SU-DHL-6 (cell line): ENCODE measurements at regions not wholly inside any gene's neighbourhood (a gene's known extent, or its start where the extent isn't known, plus 50 kb on each side); places are given as distances from the start of the nearest gene placed in this dataset.

Experiments used
- H2AFZ ChIP-seq: fragments of 200-600 bp; sonication (generic); 2 replicates; pipeline ENCODE4 v1.6.1; 2014; ENCODE audit warnings: low read depth, mild to moderate bottlenecking, moderate library complexity, mixed read lengths, antibody characterized with exemption, low read length; ENCODE audit not compliant: severe bottlenecking
- H3F3A ChIP-seq: fragments of 200-600 bp; shearing (Covaris generic); 2 replicates; pipeline ENCODE4 v1.6.0; 2016; ENCODE audit warnings: antibody characterized with exemption, mild to moderate bottlenecking; ENCODE audit not compliant: insufficient read depth
- H3K27ac ChIP-seq: fragments of 200-600 bp; sonication (generic); 2 replicates; pipeline ENCODE4 v1.5.1; 2016; ENCODE audit warnings: low read depth, mild to moderate bottlenecking, low read length, moderate library complexity, mixed read lengths
- H3K27me3 ChIP-seq: fragments of 200-600 bp; sonication (generic), shearing (Covaris generic); 2 replicates; pipeline ENCODE4 v1.6.0; 2014; ENCODE audit warnings: mild to moderate bottlenecking, low read length
- H3K36me3 ChIP-seq: fragments of 200-600 bp; sonication (generic); 2 replicates; pipeline ENCODE4 v1.6.1; 2014; ENCODE audit warnings: mild to moderate bottlenecking, low read length, mixed read lengths
- H3K4me2 ChIP-seq: fragments of 300-600, 200-600 bp; shearing (Covaris generic), sonication (generic); 2 replicates; pipeline ENCODE4 v1.6.0; 2014; ENCODE audit warnings: low read length, low read depth, mild to moderate bottlenecking; ENCODE audit not compliant: poor library complexity, severe bottlenecking
- H3K4me3 ChIP-seq: fragments of 200-600 bp; sonication (generic); 2 replicates; pipeline ENCODE4 v1.5.1; 2014; ENCODE audit warnings: antibody characterized with exemption, low read length, mild to moderate bottlenecking, mixed read lengths; ENCODE audit not compliant: insufficient read depth, poor library complexity, severe bottlenecking
- H3K79me2 ChIP-seq: fragments of 200-600 bp; sonication (generic); 2 replicates; pipeline ENCODE4 v1.6.1; 2014; ENCODE audit warnings: mild to moderate bottlenecking, low read length, moderate library complexity; ENCODE audit not compliant: insufficient read depth
- H3K9ac ChIP-seq: fragments of 200-600 bp; sonication (generic); 2 replicates; pipeline ENCODE4 v1.7.0; 2014; ENCODE audit warnings: mild to moderate bottlenecking, low read length
- H3K9me2 ChIP-seq: fragments of 200-600 bp; sonication (generic); replicated peaks from 2 replicates; pipeline ENCODE4 v1.6.1; 2014; ENCODE audit warnings: low read length; ENCODE audit not compliant: insufficient read depth
- H3K9me3 ChIP-seq: fragments of 200-600 bp; sonication (generic); 2 replicates; pipeline ENCODE4 v1.6.1; 2014; ENCODE audit warnings: low read length, mixed read lengths; ENCODE audit not compliant: insufficient read depth
- H4K20me1 ChIP-seq: fragments of 200-600 bp; sonication (generic); 2 replicates; pipeline ENCODE4 v1.6.1; 2014; ENCODE audit warnings: low read depth, mild to moderate bottlenecking, antibody characterized with exemption, low read length, moderate library complexity, mixed read lengths
- CTCF ChIP-seq: fragments of 200-600 bp; sonication (generic); IDR thresholded peaks from one replicate; pipeline ENCODE4 v1.5.1; 2017; ENCODE audit warnings: antibody characterized with exemption, mild to moderate bottlenecking, low read length, moderate library complexity; ENCODE audit not compliant: insufficient read depth, poor library complexity, severe bottlenecking
- EZH2phosphoT487 ChIP-seq: fragments of 200-600 bp; sonication (generic), shearing (Covaris generic); conservative IDR thresholded peaks from 2 replicates; pipeline ENCODE4 v1.6.1; 2018; ENCODE audit warnings: mild to moderate bottlenecking, antibody characterized with exemption, low read length, moderate library complexity, mixed read lengths

DNA sequence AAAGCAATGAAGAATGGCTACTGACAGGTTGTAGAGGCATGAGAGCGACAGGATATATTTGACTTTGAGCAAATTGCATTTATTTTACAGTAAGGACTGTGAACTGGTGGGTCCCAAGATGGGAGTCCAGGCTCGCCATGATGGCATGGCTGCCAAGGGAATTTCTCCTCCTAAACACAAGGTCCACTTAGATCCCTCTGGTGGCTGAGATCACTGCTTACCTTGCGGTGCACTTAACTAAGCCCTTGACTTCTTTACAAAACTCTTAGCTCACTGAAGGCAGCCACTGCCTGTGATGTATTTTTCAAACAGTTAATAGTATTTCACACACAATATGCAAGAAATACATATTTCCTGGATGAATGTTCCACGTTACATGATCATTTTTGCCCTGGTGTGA, 50.3 kb upstream of the SORBS2 start:
- H3K9me2 ChIP-seq, result no peaks in the 10 kb centered on the region
- H2AFZ ChIP-seq, result no peak overlapping the region
- H3K4me2 ChIP-seq, result no peak overlapping the region
- H3K4me3 ChIP-seq, result no peak overlapping the region
- H3K27me3 ChIP-seq, result no peaks in the 10 kb centered on the region
- no peaks in the 10 kb centered on the region for H3F3A ChIP-seq
- H3K9ac ChIP-seq, result no peak overlapping the region
- no peaks in the 10 kb centered on the region for H3K79me2 ChIP-seq
- no peaks in the 10 kb centered on the region for H3K36me3 ChIP-seq
- no peak overlapping the region for H3K27ac ChIP-seq
- no peaks in the 10 kb centered on the region for H3K9me3 ChIP-seq
- TF ChIP-seq CTCF (no peak), EZH2phosphoT487 (no peak)
- H4K20me1 ChIP-seq, result no peaks in the 10 kb centered on the region

GRCh38 chr4:185863946-185864345, 52.0 kb upstream of the SORBS2 start:
- no peak overlapping the region for H2AFZ ChIP-seq
- no peaks in the 10 kb centered on the region for H3K9me3 ChIP-seq
- H3K4me2 ChIP-seq, result no peak overlapping the region
- H3K4me3 ChIP-seq, result no peak overlapping the region
- no peaks in the 10 kb centered on the region for H3K36me3 ChIP-seq
- H4K20me1 ChIP-seq, result no peaks in the 10 kb centered on the region
- no peaks in the 10 kb centered on the region for H3K79me2 ChIP-seq
- no peak overlapping the region for H3K9ac ChIP-seq
- TF ChIP-seq CTCF (no peak), EZH2phosphoT487 (no peak)
- H3F3A ChIP-seq, result no peaks in the 10 kb centered on the region
- no peak overlapping the region for H3K27ac ChIP-seq
- no peaks in the 10 kb centered on the region for H3K27me3 ChIP-seq
- no peaks in the 10 kb centered on the region for H3K9me2 ChIP-seq

DNA sequence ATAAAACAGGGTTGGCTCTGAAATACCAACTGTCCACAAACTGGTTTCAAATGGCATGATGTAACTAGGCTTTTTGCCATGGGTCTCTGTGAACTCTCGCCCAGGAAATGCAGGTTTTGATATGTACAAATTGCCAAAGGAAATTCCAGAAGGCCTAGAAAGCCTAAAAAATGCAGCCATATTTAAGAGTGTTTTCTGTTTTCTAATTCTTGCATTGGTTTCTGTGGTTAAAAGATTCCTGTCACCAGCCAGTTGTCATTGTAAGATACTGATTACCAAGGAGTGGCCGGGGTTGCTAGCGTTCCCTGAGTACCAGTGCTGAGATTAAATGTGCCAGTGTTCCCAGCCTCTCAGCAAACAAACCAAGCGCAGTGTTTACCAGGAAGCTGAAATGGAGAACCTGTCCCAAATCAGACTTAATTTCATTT, 53.9 kb upstream of the SORBS2 start:
- Histone ChIP-seq H4K20me1 (no peaks in the 10 kb centered on the region), H3K79me2 (no peaks in the 10 kb centered on the region), H3K9ac (no peak overlapping the region), H3K4me2 (no peak overlapping the region), H3F3A (no peaks in the 10 kb centered on the region), H3K27ac (no peak overlapping the region), H3K9me3 (no peaks in the 10 kb centered on the region), H2AFZ (no peak overlapping the region), H3K4me3 (no peak overlapping the region), H3K27me3 (no peaks in the 10 kb centered on the region), H3K9me2 (no peaks in the 10 kb centered on the region), H3K36me3 (no peaks in the 10 kb centered on the region)
- TF ChIP-seq EZH2phosphoT487 (no peak), CTCF (no peak)
